Renal cortical epithelial cell (primary cell): ENCODE measurements at regions not wholly inside any gene's neighbourhood (a gene's known extent, or its start where the extent isn't known, plus 50 kb on each side); places are given as distances from the start of the nearest gene placed in this dataset.
"Not testable (repeated sequence)": the region's sequence is repeated elsewhere in the genome, so short reads cannot be mapped to it uniquely, and the experiment has no call there.

Experiments
- DNase-seq: peaks from one replicate; pipeline ENCODE4 v3.0.0-alpha.2; 2011; ENCODE audit warnings: low read depth

DNA sequence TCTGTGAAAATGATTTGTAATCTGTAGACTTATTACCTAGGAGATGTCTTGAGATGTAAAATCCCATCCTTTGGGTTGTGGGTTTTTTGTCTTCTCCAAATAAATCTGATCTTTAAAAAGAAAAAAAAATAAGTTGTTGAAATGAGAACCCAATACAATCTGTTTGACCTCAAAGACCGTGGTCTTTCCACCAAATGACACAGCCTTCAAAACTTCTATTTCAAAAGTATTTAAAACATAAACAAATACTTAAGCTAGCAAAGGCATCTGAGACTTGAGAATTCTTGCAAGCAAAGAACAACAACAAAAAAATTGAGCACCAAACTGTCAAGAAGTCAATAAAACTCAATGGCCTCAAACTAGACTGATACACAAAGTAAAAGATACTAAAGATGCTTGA is 67.9 kb upstream of the HECW1 start:
- DNase-seq, result no peak

DNA sequence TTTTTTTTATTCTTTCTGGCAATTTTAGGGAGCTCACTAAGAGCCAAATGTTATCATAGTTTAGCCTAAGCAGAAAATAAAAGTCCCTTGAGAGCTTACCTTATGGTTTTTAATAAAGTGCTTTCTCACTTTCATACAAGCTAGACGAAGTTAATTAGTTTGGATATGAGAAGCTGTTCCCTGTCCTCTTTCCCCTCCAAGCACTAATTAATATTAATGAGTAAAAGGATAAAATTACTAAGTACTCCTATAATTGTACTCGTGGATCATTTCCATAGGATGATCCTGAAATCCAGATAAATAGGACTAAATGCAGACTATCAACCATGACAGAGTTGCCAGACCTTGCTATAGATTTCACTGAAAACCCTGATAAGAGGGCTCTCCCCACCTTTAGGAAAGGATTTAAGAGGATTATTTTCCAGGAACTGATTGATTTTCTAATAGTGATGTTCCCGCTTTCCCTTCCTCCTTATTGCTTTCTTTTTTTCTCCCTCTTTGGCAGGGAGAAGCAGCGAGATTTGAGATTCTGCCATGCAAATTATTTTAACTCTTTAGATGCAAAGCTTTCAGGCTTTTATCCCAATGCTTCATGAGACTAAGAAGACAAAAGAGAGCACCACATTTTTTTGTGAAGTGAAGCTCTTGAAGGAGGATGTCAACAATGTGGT is 58.3 kb upstream of the HECW1 start:
- no peak for DNase-seq

DNA sequence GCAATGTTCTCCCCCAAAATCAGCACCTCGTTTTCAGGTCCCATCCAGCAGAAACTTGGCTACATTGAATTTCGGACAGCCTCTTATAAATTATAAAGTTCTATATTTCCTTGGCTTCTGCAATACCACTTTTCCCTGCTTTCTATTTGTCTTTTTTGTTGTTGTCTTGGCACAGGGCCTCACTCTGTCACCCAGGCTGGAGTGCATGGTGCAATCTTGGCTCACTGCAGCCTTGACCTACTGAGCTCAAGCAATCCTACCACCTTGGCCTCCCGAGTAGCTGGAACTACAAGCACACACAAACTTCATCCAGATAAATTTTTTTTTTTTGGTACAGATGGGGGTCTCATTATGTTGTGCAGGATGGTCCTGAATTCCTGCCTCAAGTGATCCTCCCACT is 55.3 kb upstream of the HECW1 start:
- no peak for DNase-seq

DNA sequence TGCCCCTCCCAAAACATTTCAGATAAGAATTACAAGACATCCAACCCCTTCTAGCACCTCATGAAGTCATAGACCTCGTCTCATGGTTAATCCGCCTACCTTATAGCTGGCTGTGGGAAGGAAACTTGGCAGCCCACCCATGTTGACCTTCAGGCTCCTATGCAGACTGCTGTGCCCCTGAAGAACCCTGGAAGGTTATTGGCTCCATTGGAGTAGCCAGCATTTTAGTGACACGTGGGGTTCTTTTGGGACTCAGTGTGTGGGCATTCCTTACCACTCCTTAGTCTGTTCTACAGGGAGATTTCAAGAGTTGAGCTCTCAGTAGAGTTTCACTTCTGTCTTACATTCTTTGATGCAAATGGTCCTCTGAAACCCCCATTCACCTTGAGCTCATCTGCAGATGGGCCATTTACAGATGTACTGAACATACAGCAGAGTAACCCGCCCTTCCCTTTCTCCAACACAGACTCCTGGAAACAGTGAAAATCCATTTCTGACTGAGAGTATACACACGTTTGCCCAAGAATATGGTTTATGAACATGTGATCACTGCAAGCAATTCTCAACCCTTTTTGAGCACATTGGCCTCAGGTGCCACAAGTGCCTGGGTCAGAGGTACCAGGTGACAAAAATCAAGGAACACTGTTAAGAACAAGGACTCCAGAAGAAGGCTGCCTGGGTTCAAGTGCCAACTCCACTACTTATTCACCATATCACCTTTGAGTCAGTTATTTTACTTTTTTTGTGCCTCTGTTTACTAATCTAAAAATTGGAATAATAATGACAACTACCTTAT is 54.0 kb upstream of the HECW1 start:
- DNase-seq, result no peak

- not testable (repeated sequence) for DNase-seq
Observed at GRCh38 chr7:43059067-43059600, 53.3 kb upstream of the HECW1 start.
